NB4 (cell line): ENCODE measurements at regions not wholly inside any gene's neighbourhood (a gene's known extent, or its start where the extent isn't known, plus 50 kb on each side); places are given as distances from the start of the nearest gene placed in this dataset.

Experiments
- DNase-seq: peaks from one replicate; pipeline ENCODE4 v3.0.0; 2010; ENCODE audit warnings: low read depth
- H3K4me3 ChIP-seq: one replicate; pipeline ENCODE4 v1.5.1; 2011; ENCODE audit warnings: mild to moderate bottlenecking, low read depth, low read length, moderate library complexity
- MYC ChIP-seq: IDR thresholded peaks from 2 replicates; pipeline ENCODE4 v1.6.1; 2011; ENCODE audit warnings: low read depth, low read length
- POLR2A ChIP-seq: IDR thresholded peaks from 2 replicates; pipeline ENCODE4 v1.6.1; 2011; ENCODE audit warnings: mild to moderate bottlenecking; ENCODE audit not compliant: insufficient read length; ENCODE audit errors: extremely low read depth
- TF ChIP-seq, protein P1 (sequence below): IDR thresholded peaks from 2 replicates; pipeline ENCODE4 v1.6.1; 2011; ENCODE audit warnings: low read depth, low read length
- TF ChIP-seq, protein P2 (sequence below): IDR thresholded peaks from one replicate; pipeline ENCODE4 v1.5.1; 2012; ENCODE audit warnings: low read depth, low read length

GRCh38 chr10:111474786-111475185 is 398.0 kb downstream of the ADRA2A start:
- TF ChIP-seq POLR2A (no peak), MYC (no peak)
- no peak for DNase-seq
- H3K4me3 ChIP-seq, result no peak overlapping the region

GRCh38 chr10:111475720-111476119 is 398.9 kb downstream of the ADRA2A start:
- TF ChIP-seq, protein P1, sequence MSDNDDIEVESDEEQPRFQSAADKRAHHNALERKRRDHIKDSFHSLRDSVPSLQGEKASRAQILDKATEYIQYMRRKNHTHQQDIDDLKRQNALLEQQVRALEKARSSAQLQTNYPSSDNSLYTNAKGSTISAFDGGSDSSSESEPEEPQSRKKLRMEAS, result no peak
- no peak for TF ChIP-seq MYC
- no peak for TF ChIP-seq POLR2A
- TF ChIP-seq, protein P2, sequence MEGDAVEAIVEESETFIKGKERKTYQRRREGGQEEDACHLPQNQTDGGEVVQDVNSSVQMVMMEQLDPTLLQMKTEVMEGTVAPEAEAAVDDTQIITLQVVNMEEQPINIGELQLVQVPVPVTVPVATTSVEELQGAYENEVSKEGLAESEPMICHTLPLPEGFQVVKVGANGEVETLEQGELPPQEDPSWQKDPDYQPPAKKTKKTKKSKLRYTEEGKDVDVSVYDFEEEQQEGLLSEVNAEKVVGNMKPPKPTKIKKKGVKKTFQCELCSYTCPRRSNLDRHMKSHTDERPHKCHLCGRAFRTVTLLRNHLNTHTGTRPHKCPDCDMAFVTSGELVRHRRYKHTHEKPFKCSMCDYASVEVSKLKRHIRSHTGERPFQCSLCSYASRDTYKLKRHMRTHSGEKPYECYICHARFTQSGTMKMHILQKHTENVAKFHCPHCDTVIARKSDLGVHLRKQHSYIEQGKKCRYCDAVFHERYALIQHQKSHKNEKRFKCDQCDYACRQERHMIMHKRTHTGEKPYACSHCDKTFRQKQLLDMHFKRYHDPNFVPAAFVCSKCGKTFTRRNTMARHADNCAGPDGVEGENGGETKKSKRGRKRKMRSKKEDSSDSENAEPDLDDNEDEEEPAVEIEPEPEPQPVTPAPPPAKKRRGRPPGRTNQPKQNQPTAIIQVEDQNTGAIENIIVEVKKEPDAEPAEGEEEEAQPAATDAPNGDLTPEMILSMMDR, result no peak
- DNase-seq, result no peak

DNA sequence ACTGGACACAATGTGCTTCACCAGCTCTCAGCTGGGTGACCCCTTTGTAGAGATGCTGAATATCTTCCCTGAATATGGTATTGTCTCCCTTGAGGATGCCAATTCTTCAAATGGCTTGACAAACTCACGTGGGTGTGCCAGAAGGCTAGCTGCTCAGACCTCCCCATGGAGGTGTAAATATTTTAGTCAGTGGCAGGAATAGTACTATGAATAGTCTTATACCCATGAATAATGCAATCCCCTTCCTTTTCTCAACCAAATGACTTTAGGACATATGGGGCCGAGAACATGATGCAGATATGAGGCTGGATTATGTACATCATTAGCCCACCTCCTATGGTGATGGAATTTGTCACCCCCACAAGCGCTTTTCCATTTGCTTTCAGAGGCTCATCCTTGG is 401.8 kb downstream of the ADRA2A start:
- no peak overlapping the region for H3K4me3 ChIP-seq
- no peak for DNase-seq
- TF ChIP-seq MYC (no peak), POLR2A (no peak)
- TF ChIP-seq, protein P1, result no peak
- TF ChIP-seq, protein P2, result no peak

More at GRCh38 chr10:111475720-111476119, 398.9 kb downstream of the ADRA2A start:
- H3K4me3 ChIP-seq, result no peak overlapping the region

GRCh38 chr10:111479966-111480365 is 403.1 kb downstream of the ADRA2A start:
- DNase-seq, result no peak
- TF ChIP-seq, protein P2, result no peak
- TF ChIP-seq MYC, result no peak
- TF ChIP-seq, protein P1, result no peak
- no peak for TF ChIP-seq POLR2A
- H3K4me3 ChIP-seq, result no peak overlapping the region

GRCh38 chr10:111481261-111481826 is 404.5 kb downstream of the ADRA2A start:
- peak; percentile 50 for DNase-seq
- H3K4me3 ChIP-seq, result no peak overlapping the region
- TF ChIP-seq, protein P1, result no peak
- TF ChIP-seq MYC (no peak), POLR2A (no peak)
- TF ChIP-seq, protein P2, result no peak

- TF ChIP-seq, protein P2, result no peak
- TF ChIP-seq, protein P1, result no peak
- no peak for TF ChIP-seq POLR2A
- no peak for TF ChIP-seq MYC
- no peak for DNase-seq
- no peak overlapping the region for H3K4me3 ChIP-seq
Measured at GRCh38 chr10:111481866-111482265, 405.0 kb downstream of the ADRA2A start.
